GM19463 (cell line): ENCODE measurements at regions not wholly inside any gene's neighbourhood (a gene's known extent, or its start where the extent isn't known, plus 50 kb on each side); places are given as distances from the start of the nearest gene placed in this dataset.
"Not testable (repeated sequence)": the region's sequence is repeated elsewhere in the genome, so short reads cannot be mapped to it uniquely, and the experiment has no call there.

Source experiments
- ATAC-seq: cut with Tn5 transposase; IDR thresholded peaks from one replicate; pipeline ENCODE4 v1.9.1; 2021; ENCODE audit warnings: mild to moderate bottlenecking, moderate library complexity; ENCODE audit not compliant: unreplicated experiment

- no peak for ATAC-seq
These were observed 593.7 kb upstream of the LUZP2 start for GRCh38 chr11:23903044-23903704.

- no peak for ATAC-seq
These were observed 577.4 kb upstream of the LUZP2 start for GRCh38 chr11:23919455-23919854.

GRCh38 chr11:23923357-23923756 lies 573.5 kb upstream of the LUZP2 start:
- ATAC-seq, result no peak

GRCh38 chr11:23924226-23924625 lies 572.6 kb upstream of the LUZP2 start:
- no peak for ATAC-seq

GRCh38 chr11:23931443-23931842 lies 565.4 kb upstream of the LUZP2 start:
- no peak for ATAC-seq

- ATAC-seq, result no peak
These were observed 564.4 kb upstream of the LUZP2 start for GRCh38 chr11:23932485-23932898.

- ATAC-seq, result no peak
These were observed 563.1 kb upstream of the LUZP2 start for GRCh38 chr11:23933721-23934120.

GRCh38 chr11:23934671-23935270 lies 562.1 kb upstream of the LUZP2 start:
- ATAC-seq, result not testable (repeated sequence)

GRCh38 chr11:23942117-23942815 lies 554.6 kb upstream of the LUZP2 start:
- not testable (repeated sequence) for ATAC-seq

- ATAC-seq, result no peak
These were observed 551.9 kb upstream of the LUZP2 start for GRCh38 chr11:23944923-23945322.

GRCh38 chr11:23947883-23948282 lies 549.0 kb upstream of the LUZP2 start:
- ATAC-seq, result no peak

- ATAC-seq, result no peak
These were observed 548.0 kb upstream of the LUZP2 start for GRCh38 chr11:23948851-23949250.

GRCh38 chr11:23953951-23954710 lies 542.7 kb upstream of the LUZP2 start:
- no peak for ATAC-seq

- ATAC-seq, result no peak
These were observed 542.1 kb upstream of the LUZP2 start for GRCh38 chr11:23954730-23955129.

- ATAC-seq, result no peak
These were observed 540.3 kb upstream of the LUZP2 start for GRCh38 chr11:23956586-23956985.

GRCh38 chr11:23957314-23957713 lies 539.5 kb upstream of the LUZP2 start:
- no peak for ATAC-seq

- no peak for ATAC-seq
These were observed 537.4 kb upstream of the LUZP2 start for GRCh38 chr11:23959462-23959861.

GRCh38 chr11:23961503-23962338 lies 535.1 kb upstream of the LUZP2 start:
- ATAC-seq, result no peak

GRCh38 chr11:23973244-23973643 lies 523.6 kb upstream of the LUZP2 start:
- ATAC-seq, result no peak

- no peak for ATAC-seq
These were observed 522.8 kb upstream of the LUZP2 start for GRCh38 chr11:23974051-23974450.

- ATAC-seq, result no peak
These were observed 522.3 kb upstream of the LUZP2 start for GRCh38 chr11:23974601-23975000.
